H7 (cell line): ENCODE measurements at regions not wholly inside any gene's neighbourhood (a gene's known extent, or its start where the extent isn't known, plus 50 kb on each side); places are given as distances from the start of the nearest gene placed in this dataset.
"Not testable (repeated sequence)": the region's sequence is repeated elsewhere in the genome, so short reads cannot be mapped to it uniquely, and the experiment has no call there.

Experiments
- DNase-seq: peaks from one replicate; pipeline ENCODE4 v3.0.0; 2012
- H3K27me3 ChIP-seq: 2 replicates; pipeline ENCODE4 v1.6.0; 2011; ENCODE audit warnings: mild to moderate bottlenecking, low read length; ENCODE audit not compliant: control insufficient read depth, insufficient read depth
- H3K36me3 ChIP-seq: replicated peaks from 2 replicates; pipeline ENCODE4 v1.5.1; 2011; ENCODE audit warnings: low read length; ENCODE audit not compliant: control insufficient read depth, insufficient read depth
- H3K4me3 ChIP-seq: 2 replicates; pipeline ENCODE4 v1.5.1; 2011; ENCODE audit warnings: low read depth, mild to moderate bottlenecking, control low read depth, low read length, moderate library complexity; ENCODE audit not compliant: insufficient read depth

GRCh38 chr6:144673807-144674206 lies 388.7 kb downstream of the UTRN start:
- H3K4me3 ChIP-seq = no peak overlapping the region
- H3K27me3 ChIP-seq = no peaks in the 10 kb centered on the region
- no peak for DNase-seq
- no peaks in the 10 kb centered on the region for H3K36me3 ChIP-seq

DNA sequence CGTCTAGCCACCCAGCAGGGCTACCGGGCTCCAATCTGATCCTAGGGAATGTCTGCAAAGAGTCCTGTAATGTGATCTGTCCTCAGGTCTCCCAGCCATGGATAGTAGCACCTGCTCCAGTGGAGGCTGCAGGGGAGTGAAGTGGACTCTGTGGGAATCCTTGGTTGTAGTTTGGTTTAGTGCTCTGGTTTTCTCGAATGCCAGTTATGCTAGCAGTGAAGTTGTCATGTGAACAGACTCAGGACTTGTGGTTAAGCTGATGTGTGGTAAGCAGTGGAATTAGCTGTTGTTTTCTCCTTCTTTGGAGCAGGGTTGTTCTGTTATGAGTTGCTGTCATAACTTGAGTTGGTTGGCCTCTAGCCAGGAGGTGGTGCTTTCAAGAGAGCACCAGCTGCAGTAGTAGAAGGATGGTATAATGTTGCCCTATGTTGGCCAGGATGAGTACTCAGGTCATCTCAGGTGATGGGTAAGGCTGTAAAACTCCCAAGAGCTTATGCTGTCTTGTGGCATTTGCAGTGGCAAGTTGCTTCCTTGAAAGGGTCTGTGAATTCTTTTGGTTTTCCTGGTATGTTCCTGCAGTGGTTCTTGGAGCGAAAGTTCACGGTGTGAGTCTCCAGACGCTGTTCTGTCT lies 390.2 kb downstream of the UTRN start:
- Histone ChIP-seq H3K27me3 (no peaks in the 10 kb centered on the region), H3K36me3 (no peaks in the 10 kb centered on the region), H3K4me3 (no peak overlapping the region)
- no peak for DNase-seq

GRCh38 chr6:144676310-144676709 lies 391.2 kb downstream of the UTRN start:
- not testable (repeated sequence) for H3K4me3 ChIP-seq, H3K36me3 ChIP-seq, DNase-seq, H3K27me3 ChIP-seq

DNA sequence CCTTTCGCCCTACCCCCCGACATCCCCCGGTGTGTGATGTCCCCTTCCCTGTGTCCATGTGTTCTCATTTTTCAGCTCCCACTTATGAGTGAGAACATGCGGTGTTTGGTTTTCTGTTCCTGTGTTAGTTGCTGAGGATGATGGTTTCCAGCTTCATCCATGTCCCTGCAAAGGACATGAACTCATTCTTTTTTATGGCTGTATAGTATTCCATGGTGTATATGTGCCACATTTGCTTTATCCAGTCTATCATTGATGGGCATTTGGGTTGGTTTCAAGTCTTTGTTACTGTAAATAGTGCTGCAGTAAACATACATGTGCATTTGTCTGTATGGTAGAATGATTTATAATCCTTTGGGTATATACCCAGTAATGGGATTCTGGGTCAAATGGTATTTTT lies 392.1 kb downstream of the UTRN start:
- H3K36me3 ChIP-seq, H3K4me3 ChIP-seq, H3K27me3 ChIP-seq, DNase-seq: not testable (repeated sequence)

- H3K4me3 ChIP-seq = no peak overlapping the region
- no peaks in the 10 kb centered on the region for H3K36me3 ChIP-seq
- DNase-seq = no peak
- H3K27me3 ChIP-seq = no peaks in the 10 kb centered on the region
Observed at GRCh38 chr6:144678844-144679243, 393.7 kb downstream of the UTRN start.

DNA sequence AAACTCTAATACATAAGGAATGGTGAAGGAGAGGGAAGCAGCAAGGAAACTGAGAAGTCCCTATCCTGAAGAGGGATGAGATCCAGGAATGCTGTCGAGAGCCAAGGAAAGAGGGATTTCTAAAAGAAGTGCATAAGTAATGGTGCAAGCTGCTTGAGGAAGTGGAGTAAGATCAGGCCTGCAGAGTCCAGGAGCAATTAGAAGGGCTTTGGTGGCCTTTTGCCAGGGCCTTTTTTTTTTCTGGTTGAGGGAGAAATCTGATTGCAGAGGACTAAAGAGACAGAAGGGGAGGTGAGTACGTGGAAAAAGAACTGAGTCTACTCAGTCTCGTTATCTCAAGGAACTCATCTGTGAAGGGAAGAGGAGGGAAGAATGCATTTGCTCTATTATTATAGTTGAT lies 396.2 kb downstream of the UTRN start:
- Histone ChIP-seq H3K36me3 (no peaks in the 10 kb centered on the region), H3K27me3 (no peaks in the 10 kb centered on the region), H3K4me3 (no peak overlapping the region)
- no peak for DNase-seq

DNA sequence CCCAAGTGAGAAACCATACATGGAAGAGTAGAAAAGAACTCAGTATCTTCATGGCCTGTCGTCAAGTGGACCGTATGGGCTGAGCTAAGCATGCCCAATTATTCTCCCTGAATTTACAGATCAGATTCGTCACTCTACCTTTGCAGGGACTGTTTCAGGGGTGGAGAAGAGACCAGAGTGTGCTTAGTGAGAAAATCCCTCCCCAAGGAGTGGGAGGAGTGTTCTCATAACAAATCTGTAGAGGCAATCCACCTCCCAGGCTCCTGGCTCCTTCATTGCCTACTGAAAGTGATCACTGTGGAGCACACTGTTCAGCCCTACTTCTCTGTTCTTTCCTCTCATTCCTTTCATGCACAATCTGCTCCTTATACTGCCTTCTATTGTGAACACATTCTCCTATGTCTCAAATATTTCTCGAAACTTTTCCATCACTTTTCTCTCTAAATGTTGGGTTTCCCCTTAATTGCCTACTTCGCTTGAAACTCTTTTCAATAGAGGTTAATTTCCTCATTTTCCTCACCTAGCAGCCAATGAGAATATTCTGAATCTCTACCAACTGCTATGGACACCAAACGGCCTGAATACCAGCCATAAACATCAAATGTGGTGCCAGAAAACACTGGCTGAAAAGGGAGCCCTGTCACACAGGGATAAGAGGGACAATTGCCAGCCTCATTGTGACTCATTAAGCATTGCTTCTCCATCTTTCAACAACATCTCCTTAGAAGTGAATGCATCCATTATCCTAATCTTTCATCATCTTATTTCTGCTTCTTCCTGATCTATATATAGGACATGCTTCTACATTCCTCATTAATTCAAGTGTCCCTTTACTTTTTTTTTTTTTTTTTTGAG lies 398.3 kb downstream of the UTRN start:
- no peaks in the 10 kb centered on the region for H3K36me3 ChIP-seq
- no peak for DNase-seq
- no peaks in the 10 kb centered on the region for H3K27me3 ChIP-seq
- no peak overlapping the region for H3K4me3 ChIP-seq

- DNase-seq = no peak
- no peak overlapping the region for H3K4me3 ChIP-seq
- no peaks in the 10 kb centered on the region for H3K27me3 ChIP-seq
- no peaks in the 10 kb centered on the region for H3K36me3 ChIP-seq
Observed at GRCh38 chr6:144688713-144689112, 403.6 kb downstream of the UTRN start.

DNA sequence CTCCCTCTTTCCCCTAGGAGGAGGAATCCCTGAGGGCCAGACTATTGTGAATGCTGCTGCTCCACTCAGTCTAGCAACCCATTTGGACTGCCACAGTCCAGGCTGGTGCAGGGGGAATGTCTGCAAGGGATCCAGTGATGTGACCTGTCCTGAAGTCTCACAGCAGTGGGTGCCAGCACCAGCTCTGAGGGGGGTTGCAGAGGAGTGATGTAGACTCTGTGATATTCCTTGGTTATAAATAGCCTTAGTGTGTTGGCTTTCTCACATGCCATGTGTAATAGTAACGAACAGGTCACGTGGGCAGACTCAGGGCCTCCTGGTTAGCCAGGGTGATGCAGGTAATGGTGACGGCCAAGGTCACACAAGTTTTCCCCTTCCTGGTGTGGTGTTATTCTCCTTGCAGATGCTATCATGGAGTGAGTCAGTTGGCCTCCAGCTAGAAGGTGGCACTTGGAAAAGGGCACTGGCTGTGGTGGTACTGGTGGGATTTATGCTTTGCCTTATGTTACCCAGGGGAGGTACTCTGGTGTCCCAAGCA lies 404.4 kb downstream of the UTRN start:
- no peaks in the 10 kb centered on the region for H3K27me3 ChIP-seq
- no peak overlapping the region for H3K4me3 ChIP-seq
- DNase-seq = no peak
- no peaks in the 10 kb centered on the region for H3K36me3 ChIP-seq

DNA sequence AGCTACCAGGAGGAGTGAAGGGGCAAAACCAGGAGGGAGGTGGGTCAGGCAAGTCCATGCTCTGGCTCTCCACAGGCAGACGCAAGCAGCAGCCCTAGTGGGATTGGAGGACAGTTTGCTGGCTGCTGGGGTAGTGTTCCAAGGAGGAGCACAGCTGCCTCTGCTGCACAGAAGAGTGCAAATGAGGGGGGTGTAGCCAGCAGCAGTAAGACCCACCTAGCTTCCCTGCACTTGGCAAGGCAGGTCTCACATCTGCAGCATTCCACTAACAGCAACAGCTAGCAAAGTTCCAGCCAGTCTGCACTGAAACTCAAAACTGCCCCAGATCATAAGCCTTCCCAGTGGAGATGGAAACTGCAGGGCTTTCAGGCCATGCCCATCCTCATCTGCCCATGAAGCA lies 405.0 kb downstream of the UTRN start:
- Histone ChIP-seq H3K4me3 (no peak overlapping the region), H3K27me3 (no peaks in the 10 kb centered on the region), H3K36me3 (no peaks in the 10 kb centered on the region)
- no peak for DNase-seq

- DNase-seq = no peak
- Histone ChIP-seq H3K4me3 (no peak overlapping the region), H3K36me3 (no peaks in the 10 kb centered on the region), H3K27me3 (no peaks in the 10 kb centered on the region)
Observed at GRCh38 chr6:144690666-144691065, 405.5 kb downstream of the UTRN start.

- DNase-seq, H3K36me3 ChIP-seq, H3K27me3 ChIP-seq, H3K4me3 ChIP-seq: not testable (repeated sequence)
Observed at GRCh38 chr6:144692050-144692449, 406.9 kb downstream of the UTRN start.

GRCh38 chr6:144695858-144696533 lies 410.9 kb downstream of the UTRN start:
- Histone ChIP-seq H3K36me3 (no peaks in the 10 kb centered on the region), H3K4me3 (no peak overlapping the region), H3K27me3 (no peaks in the 10 kb centered on the region)
- DNase-seq = no peak

- Histone ChIP-seq H3K4me3 (no peak overlapping the region), H3K36me3 (no peaks in the 10 kb centered on the region), H3K27me3 (no peaks in the 10 kb centered on the region)
- no peak for DNase-seq
Observed at GRCh38 chr6:144696610-144697368, 411.7 kb downstream of the UTRN start.
